ENCODE measurements at regions not wholly inside any gene's neighbourhood (a gene's known extent, or its start where the extent isn't known, plus 50 kb on each side); places are given as distances from the start of the nearest gene placed in this dataset.

DNA sequence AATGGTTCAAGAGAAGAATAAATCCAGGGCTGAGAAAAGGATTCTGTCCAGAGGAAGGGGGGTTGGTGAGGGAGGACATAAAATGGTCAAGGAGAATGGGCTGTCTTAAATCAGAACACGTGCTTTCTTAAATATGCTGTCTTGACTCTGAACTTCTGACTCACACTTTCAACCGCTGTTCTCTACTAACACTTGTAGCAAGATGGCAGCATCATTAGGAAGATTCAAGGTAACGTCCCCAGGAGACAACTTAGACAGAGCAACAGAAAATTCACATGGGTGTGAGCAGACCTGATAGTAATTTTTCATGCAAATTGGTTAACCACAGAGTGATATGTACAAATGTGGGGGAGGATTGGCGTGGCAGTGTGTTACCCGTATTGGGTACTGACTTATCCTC is 126.8 kb upstream of the GALNT17 start:
- H4K20me1 ChIP-seq (ENCODE audit: insufficient read depth, low read length): no peaks in the 10 kb centered on the region
- no peaks in the 10 kb centered on the region for H3K27me3 ChIP-seq (ENCODE audit: low read depth, low read length)
- H3K4me1 ChIP-seq (ENCODE audit: low read length): no peaks in the 10 kb centered on the region
- TF ChIP-seq, protein P1, sequence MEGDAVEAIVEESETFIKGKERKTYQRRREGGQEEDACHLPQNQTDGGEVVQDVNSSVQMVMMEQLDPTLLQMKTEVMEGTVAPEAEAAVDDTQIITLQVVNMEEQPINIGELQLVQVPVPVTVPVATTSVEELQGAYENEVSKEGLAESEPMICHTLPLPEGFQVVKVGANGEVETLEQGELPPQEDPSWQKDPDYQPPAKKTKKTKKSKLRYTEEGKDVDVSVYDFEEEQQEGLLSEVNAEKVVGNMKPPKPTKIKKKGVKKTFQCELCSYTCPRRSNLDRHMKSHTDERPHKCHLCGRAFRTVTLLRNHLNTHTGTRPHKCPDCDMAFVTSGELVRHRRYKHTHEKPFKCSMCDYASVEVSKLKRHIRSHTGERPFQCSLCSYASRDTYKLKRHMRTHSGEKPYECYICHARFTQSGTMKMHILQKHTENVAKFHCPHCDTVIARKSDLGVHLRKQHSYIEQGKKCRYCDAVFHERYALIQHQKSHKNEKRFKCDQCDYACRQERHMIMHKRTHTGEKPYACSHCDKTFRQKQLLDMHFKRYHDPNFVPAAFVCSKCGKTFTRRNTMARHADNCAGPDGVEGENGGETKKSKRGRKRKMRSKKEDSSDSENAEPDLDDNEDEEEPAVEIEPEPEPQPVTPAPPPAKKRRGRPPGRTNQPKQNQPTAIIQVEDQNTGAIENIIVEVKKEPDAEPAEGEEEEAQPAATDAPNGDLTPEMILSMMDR (IDR thresholded peaks at IDR 0.05; ENCODE audit: low read depth, low read length): no peak
- no peak for TF ChIP-seq EZH2phosphoT487 (IDR thresholded peaks at IDR 0.05; ENCODE audit: low read depth)
- no peak overlapping the region for H3K9ac ChIP-seq (ENCODE audit: low read length)
- no peak overlapping the region for H3K4me2 ChIP-seq (ENCODE audit: low read length)
- H2AFZ ChIP-seq (ENCODE audit: low read depth, low read length): no peak overlapping the region
- no peaks in the 10 kb centered on the region for H3K79me2 ChIP-seq (ENCODE audit: low read length)
- H3K27ac ChIP-seq (ENCODE audit: low read length): no peak overlapping the region
- no peaks in the 10 kb centered on the region for H3K36me3 ChIP-seq (replicated peaks; ENCODE audit: low read depth, low read length)
- H3K9me3 ChIP-seq (ENCODE audit: insufficient read depth, low read length): no peaks in the 10 kb centered on the region
- H3K4me3 ChIP-seq (ENCODE audit: low read length): no peak overlapping the region

DNA sequence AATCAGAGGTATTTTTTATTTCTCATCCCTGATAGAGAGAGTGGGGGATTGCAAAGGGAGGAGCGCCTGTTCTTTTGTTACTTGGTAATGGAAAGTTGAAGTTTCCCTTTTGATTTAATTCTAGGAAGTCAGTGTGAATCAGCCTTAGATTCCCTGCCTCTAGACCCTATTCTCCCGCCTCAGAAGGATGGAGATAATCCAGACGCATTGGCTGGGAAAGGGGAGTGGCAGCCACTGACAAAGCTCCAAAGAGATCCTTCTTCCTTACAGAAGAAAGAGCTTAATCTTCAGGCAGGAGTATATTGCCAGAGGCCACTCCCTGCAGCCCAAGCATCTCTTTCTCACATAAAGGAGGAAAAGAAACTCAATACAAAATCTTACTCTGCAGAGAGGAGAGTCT is 122.3 kb upstream of the GALNT17 start:
- H3K27ac ChIP-seq (ENCODE audit: low read length): no peak overlapping the region
- no peak for TF ChIP-seq EZH2phosphoT487 (IDR thresholded peaks at IDR 0.05; ENCODE audit: low read depth)
- TF ChIP-seq, protein P1 (IDR thresholded peaks at IDR 0.05; ENCODE audit: low read depth, low read length): no peak
- H3K27me3 ChIP-seq (ENCODE audit: low read depth, low read length): no peaks in the 10 kb centered on the region
- no peak overlapping the region for H3K9ac ChIP-seq (ENCODE audit: low read length)
- H4K20me1 ChIP-seq (ENCODE audit: insufficient read depth, low read length): no peaks in the 10 kb centered on the region
- H3K4me1 ChIP-seq (ENCODE audit: low read length): no peaks in the 10 kb centered on the region
- no peaks in the 10 kb centered on the region for H3K36me3 ChIP-seq (replicated peaks; ENCODE audit: low read depth, low read length)
- H3K9me3 ChIP-seq (ENCODE audit: insufficient read depth, low read length): no peaks in the 10 kb centered on the region
- no peak overlapping the region for H3K4me2 ChIP-seq (ENCODE audit: low read length)
- no peak overlapping the region for H2AFZ ChIP-seq (ENCODE audit: low read depth, low read length)
- H3K79me2 ChIP-seq (ENCODE audit: low read length): no peaks in the 10 kb centered on the region
- H3K4me3 ChIP-seq (ENCODE audit: low read length): no peak overlapping the region

DNA sequence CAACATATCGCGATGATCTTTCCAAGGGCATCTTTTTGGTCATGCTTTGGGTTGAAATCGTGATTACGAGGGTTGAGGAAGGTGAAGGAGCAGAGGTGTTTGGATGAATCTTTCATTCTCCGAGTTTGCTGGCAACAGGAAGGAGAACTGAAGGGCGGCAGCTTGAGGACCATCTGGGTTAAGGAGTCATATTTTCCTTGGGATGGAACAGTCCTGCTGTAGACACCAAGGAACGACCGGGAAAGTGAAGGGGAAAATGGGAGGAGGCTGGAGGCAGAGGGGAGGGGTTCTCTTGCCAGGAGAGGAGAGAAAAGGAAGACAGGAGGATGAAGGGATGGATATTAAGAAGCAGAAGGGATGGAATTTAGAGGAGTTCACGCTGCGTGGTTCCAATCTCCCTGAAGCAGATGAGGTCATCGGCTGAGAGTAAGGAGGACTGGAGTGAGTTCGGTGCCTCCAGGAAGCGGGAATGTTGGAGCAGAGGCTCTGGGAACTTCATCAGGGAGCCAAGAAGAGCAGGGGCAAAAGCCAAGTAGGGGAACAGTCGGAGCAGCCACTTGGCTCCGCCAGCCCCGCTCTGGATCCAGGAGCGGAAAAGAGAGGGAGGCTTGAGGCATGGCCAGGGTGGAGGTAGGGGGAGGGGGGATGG is 116.6 kb upstream of the GALNT17 start:
- Histone ChIP-seq H3K4me1 (ENCODE audit: low read length) (no peaks in the 10 kb centered on the region), H2AFZ (ENCODE audit: low read depth, low read length) (no peak overlapping the region), H3K27ac (ENCODE audit: low read length) (no peak overlapping the region), H3K79me2 (ENCODE audit: low read length) (no peaks in the 10 kb centered on the region), H3K36me3 (replicated peaks; ENCODE audit: low read depth, low read length) (no peaks in the 10 kb centered on the region), H3K9ac (ENCODE audit: low read length) (no peak overlapping the region), H3K9me3 (ENCODE audit: insufficient read depth, low read length) (no peaks in the 10 kb centered on the region), H3K27me3 (ENCODE audit: low read depth, low read length) (no peaks in the 10 kb centered on the region), H3K4me3 (ENCODE audit: low read length) (no peak overlapping the region), H4K20me1 (ENCODE audit: insufficient read depth, low read length) (no peaks in the 10 kb centered on the region), H3K4me2 (ENCODE audit: low read length) (no peak overlapping the region)
- no peak for TF ChIP-seq EZH2phosphoT487 (IDR thresholded peaks at IDR 0.05; ENCODE audit: low read depth)
- TF ChIP-seq, protein P1 (IDR thresholded peaks at IDR 0.05; ENCODE audit: low read depth, low read length): no peak

DNA sequence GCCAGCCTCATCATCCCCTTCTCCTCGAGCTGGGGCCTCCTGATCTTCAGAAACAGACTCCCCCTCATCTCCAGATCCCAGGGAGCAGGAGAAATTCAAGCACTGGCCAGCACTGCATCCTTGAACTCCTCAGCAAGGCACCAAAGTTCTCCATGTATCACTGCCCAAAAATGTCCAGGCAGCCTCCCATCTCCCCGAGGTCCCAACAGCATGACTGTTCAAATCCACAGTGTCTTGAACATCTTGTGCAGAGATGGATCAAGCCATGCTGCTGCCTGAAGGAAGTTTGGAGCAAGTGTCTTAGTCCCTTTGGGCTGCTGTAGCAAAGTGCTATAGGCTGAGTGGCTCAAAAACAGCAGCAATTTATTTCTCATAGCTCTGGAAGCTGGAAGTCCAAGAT is 115.5 kb upstream of the GALNT17 start:
- Histone ChIP-seq H3K27ac (ENCODE audit: low read length) (no peak overlapping the region), H3K79me2 (ENCODE audit: low read length) (no peaks in the 10 kb centered on the region), H3K4me2 (ENCODE audit: low read length) (no peak overlapping the region), H3K9me3 (ENCODE audit: insufficient read depth, low read length) (no peaks in the 10 kb centered on the region), H3K27me3 (ENCODE audit: low read depth, low read length) (no peaks in the 10 kb centered on the region), H2AFZ (ENCODE audit: low read depth, low read length) (no peak overlapping the region), H3K4me1 (ENCODE audit: low read length) (no peaks in the 10 kb centered on the region), H4K20me1 (ENCODE audit: insufficient read depth, low read length) (no peaks in the 10 kb centered on the region), H3K4me3 (ENCODE audit: low read length) (no peak overlapping the region), H3K36me3 (replicated peaks; ENCODE audit: low read depth, low read length) (no peaks in the 10 kb centered on the region), H3K9ac (ENCODE audit: low read length) (no peak overlapping the region)
- TF ChIP-seq, protein P1 (IDR thresholded peaks at IDR 0.05; ENCODE audit: low read depth, low read length): no peak
- no peak for TF ChIP-seq EZH2phosphoT487 (IDR thresholded peaks at IDR 0.05; ENCODE audit: low read depth)
